ENCODE measurements at regions not wholly inside any gene's neighbourhood (a gene's known extent, or its start where the extent isn't known, plus 50 kb on each side); places are given as distances from the start of the nearest gene placed in this dataset.
A peak's percentile ranks its signal among the peaks of the same experiment; 100 is the strongest.

- DNase-seq (ENCODE audit: low spot score): peak; percentile 37
Measured at GRCh38 chr1:68378296-68379084, 71.3 kb downstream of the RPE65 start.

GRCh38 chr1:68377098-68377497 lies 72.7 kb downstream of the RPE65 start:
- DNase-seq (ENCODE audit: low spot score): no peak

GRCh38 chr1:68376441-68376840 lies 73.3 kb downstream of the RPE65 start:
- no peak for DNase-seq (ENCODE audit: low spot score)

DNA sequence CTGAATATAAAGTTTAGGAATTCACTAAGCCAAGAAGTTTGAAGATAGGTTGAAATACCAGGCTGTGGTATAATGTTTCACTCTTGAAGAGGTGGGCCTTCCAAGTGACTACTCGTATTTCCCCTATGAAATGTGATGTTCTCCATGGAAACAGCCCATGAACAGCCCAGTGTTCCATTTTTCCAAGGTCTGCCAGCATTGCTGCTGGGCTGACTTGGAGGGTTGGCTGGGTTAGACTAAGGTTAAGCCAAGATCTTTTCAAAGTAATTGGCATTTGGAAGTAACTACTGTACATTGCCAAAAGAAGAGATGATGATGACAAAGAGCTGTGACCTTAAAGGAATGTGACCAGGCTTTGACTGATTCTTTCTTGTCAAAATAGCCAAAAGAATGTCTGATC lies 73.8 kb downstream of the RPE65 start:
- peak; percentile 6 for DNase-seq (ENCODE audit: low spot score)

- no peak for DNase-seq (ENCODE audit: low spot score)
Measured at GRCh38 chr1:68373173-68373572, 76.6 kb downstream of the RPE65 start.

DNA sequence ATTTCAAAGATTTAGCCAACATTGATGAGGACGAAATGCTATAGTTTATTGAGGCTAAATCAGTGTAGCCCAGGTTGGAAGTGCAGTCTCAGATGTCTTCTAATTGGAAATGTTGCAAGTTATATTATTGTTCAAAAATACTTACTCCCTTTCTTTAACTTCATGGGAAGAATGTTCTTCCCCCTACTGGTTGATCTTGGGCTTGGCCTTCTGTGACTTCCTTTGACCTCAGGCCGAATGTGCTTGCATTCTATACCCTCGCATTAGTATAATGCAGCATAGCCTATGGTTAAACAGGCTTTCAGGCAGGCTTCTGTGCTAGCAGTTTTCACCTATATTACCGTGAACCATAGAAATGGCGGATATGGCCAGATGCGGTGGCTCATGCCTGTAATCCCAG lies 77.3 kb downstream of the RPE65 start:
- DNase-seq (ENCODE audit: low spot score): no peak

GRCh38 chr1:68370101-68370915 lies 79.4 kb downstream of the RPE65 start:
- DNase-seq (ENCODE audit: low spot score): no peak

- DNase-seq (ENCODE audit: low spot score): no peak
Measured at GRCh38 chr1:68366572-68366971, 83.2 kb downstream of the RPE65 start.

GRCh38 chr1:68365709-68366382 lies 83.9 kb downstream of the RPE65 start:
- no peak for DNase-seq (ENCODE audit: low spot score)

DNA sequence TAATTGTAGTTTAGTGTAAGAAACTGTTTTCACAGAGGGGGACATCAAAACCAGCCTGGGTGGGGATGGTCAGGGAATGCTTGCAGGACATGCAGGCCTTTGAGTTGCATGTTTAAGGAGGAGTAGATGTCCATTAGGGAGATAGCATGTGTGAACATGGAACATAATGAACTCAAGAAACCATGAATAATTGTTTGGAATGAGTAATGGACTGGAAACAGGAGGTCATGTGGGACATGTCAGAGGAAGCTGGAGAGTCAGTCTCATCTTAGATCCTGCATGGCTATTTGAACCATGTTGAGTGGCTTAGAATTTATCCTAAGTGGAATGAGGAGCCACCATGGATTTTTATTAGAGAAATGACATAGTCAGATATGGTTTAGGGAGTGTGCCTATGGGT lies 86.4 kb downstream of the RPE65 start:
- DNase-seq (ENCODE audit: low spot score): no peak

GRCh38 chr1:68361346-68361910 lies 88.3 kb downstream of the RPE65 start:
- no peak for DNase-seq (ENCODE audit: low spot score)

DNA sequence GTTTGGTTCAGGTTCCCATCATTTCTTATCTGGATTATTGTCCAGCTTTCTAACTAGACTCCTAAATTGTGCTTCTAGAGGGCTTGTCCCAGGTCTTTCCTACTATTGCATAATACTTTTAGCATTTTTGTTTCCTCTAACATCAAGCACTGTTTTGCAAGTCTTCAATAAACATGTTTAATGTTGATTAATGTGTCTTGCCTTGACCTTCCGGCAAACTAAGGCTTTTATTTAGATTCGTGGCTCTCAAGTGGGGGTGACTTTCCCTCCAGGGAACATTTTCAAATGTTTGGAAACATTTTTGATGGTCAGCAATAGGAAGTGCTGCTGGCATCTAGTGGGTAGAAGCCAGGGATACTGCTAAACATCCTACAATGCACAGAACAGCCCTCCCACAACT lies 90.7 kb downstream of the RPE65 start:
- no peak for DNase-seq (ENCODE audit: low spot score)

DNA sequence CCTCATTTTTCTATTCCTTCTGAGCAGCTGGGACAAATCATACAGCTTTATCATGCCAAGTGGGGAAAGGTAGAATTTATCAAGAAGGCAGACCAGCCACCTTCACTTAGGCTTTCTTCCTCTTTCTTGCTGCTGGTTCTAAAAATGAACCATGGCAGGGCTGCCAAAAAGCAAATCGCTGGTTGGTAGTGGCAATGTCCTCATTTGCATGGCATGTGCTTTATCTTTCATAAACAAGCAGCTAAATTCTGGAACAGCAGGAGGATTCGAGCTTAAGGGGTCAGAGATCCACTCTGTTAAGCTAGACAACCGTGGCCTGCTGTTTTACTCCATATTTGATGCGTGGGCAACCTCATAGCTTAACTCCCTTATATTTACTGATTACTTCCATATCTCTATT lies 91.3 kb downstream of the RPE65 start:
- no peak for DNase-seq (ENCODE audit: low spot score)

DNA sequence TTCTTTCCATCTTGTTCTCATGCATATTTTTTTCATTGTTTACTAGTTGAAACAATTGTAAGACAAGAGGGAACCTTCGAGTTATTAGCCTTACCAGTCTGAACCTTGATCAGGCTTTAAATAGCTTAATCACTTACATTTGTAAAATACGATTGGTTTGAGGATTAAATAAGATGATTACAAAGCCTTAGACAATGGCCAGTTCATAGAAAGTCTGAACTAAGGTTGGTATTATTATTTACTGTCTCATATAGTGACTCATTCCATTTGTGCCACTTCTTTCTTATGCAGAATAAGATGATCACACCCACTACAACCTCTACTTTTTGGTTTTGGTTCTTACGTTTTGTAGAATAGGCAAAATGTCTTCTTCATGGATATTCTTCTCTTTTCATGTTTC lies 94.1 kb downstream of the RPE65 start:
- DNase-seq (ENCODE audit: low spot score): no peak

DNA sequence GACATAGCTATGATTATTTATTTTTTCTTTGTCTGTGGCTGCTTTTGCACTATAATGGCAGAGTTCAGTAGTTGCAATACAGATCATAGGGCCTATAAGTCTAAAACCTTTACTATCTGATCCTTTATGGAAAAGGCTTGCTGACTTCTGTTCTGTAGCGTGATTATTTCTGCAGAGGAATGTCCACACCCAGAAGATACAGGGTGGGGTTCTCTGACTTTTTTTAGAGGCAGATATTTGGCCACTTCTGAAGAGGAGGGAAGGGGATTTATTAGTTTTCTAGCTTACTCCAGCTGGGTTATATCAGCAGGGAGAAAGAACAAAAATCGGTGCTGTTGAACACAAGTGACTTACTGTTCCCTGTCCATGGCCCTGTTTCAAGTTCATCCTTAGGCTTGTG lies 97.6 kb downstream of the RPE65 start:
- no peak for DNase-seq (ENCODE audit: low spot score)

DNA sequence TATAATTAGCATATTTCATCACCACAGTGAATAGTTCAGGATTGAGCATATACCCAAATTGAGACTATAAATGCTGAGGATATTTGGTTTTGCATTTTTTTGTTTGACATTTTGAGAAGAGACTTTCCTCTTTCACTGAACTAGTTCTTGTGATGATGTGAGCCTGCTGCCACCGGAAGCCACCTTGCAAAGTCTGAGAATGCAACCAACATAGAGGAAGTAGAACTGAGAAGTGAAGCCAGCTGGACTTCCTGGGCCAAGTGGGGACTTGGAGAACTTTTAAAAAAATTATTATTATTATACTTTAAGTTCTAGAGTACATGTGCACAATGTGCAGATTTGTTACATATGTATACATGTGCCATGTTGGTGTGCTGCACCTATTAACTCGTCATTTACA lies 102.3 kb downstream of the RPE65 start:
- DNase-seq (ENCODE audit: low spot score): no peak

DNA sequence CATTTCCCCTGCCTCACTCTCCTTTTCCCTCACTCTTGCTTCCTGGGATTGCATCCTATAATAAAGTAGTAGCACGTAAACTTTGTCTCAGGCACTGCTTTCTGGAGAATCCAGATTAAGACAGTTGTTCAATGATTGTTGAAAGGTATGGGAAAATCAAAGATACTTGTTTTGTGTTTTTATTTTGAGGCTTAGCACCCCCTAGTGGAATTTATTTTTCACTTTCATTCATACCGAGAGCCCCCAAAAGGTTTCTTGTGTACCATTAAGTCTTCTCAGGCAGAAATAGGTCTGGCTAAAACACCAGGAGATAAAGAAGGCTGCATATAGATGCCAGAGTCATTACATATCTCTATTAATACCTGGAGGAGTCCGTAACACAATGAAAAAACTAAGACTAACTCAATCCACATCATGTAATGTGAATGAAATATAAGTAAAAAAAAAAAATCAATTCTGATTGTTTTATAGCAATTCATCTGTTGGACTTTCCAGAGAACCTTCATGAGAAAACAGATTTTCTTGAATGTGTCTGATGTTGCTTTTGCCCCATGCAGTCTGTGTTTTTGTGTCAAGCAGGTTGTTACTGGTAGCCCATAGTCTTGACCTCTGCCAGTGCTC lies 103.5 kb downstream of the RPE65 start:
- peak; percentile 51 for DNase-seq (ENCODE audit: low spot score)

DNA sequence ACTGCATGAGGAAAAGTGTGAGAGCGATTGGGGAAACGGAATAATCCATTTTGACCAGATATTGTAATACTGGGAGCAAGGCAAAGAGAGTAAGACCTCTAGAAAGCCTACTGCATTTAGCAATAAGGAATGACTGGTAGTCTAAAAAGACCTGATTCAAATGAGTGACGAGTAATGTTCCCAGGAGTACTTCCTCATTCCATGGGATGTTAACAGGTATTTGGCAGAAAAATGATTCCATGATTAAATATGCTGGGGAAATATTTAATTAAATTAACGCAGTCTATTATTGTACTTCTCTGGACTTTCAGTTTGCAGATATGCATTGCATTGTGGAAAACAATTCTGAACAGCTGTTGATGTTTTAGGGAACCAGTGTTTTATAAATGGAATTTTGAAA lies 105.5 kb downstream of the RPE65 start:
- no peak for DNase-seq (ENCODE audit: low spot score)

GRCh38 chr1:68340951-68341350 lies 108.6 kb upstream of the WLS start:
- DNase-seq (ENCODE audit: low spot score): no peak

DNA sequence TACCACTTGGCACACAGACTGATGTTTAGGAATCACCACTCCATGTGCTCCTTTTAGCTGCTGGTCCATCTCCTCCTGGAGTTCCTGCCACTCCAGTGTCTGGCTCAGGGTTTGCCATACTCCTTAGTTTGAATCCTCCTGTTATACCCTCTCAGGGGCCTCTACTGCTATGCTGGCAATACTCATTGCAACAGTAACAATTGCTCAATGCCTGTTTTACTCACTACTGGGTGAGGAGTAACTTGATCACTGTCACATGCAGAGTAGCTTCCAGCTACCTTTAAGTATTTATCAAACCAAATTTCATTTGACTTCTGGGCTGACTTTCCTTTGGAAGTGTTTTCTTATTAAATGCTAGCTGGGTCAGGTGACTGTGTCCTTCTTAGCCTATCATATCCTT lies 107.2 kb upstream of the WLS start:
- peak; percentile 36 for DNase-seq (ENCODE audit: low spot score)

- DNase-seq (ENCODE audit: low spot score): no peak
Measured at GRCh38 chr1:68338081-68338480, 105.8 kb upstream of the WLS start.

DNA sequence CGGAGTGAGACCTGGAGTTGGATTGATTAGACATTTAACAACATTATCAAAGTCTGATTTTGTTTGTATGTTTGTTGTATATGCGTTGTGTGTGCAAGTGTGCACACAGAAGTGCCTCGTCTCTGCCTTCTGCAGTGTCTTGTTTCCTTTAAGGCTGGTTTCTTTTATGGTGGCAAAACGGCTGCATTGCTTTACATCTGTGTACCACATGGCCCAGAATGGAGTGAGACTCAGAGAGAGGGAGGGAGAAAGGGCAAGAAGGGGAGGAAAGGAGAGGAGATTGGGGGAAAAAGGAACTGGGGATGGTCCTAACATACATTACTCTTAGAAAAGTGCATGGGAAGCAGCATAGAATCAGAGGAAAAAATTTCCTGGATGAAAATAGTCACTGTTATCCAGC lies 99.7 kb upstream of the WLS start:
- DNase-seq (ENCODE audit: low spot score): no peak
